WTC11 (cell line): ENCODE measurements at regions not wholly inside any gene's neighbourhood (a gene's known extent, or its start where the extent isn't known, plus 50 kb on each side); places are given as distances from the start of the nearest gene placed in this dataset.

Source experiments
- ATAC-seq: fragments of 200-7000 bp; cut with Tn5 transposase; 2 replicates; pipeline ENCODE4 v1.10.0; 2021; ENCODE audit warnings: mild to moderate bottlenecking, moderate library complexity
- CTCF ChIA-PET: fragments of 300-600 bp; sonication (Branson Sonifier 250); formaldehyde crosslinking; loops from one replicate; lab custom pipeline; 2021; ENCODE audit warnings: antibody characterized with exemption; lab: Charles Lee
- POLR2A ChIA-PET: fragments of 350-600 bp; sonication (Branson Sonifier 250); formaldehyde crosslinking; loops from one replicate; lab custom pipeline; 2021; ENCODE audit warnings: antibody characterized with exemption; lab: Charles Lee
- DNase-seq: peaks from one replicate; pipeline ENCODE4 v3.0.0; 2021; ENCODE audit warnings: low spot score
- H3K27ac Mint-ChIP-seq: 2 replicates; pipeline ENCODE4 v1.8.0; 2021; ENCODE audit warnings: mixed read lengths
- H3K27me3 Mint-ChIP-seq: 2 replicates; pipeline ENCODE4 v1.8.0; 2021; ENCODE audit warnings: low read depth, mild to moderate bottlenecking, moderate library complexity, mixed read lengths
- H3K36me3 Mint-ChIP-seq: 2 replicates; pipeline ENCODE4 v1.8.0; 2021; ENCODE audit warnings: mixed read lengths
- H3K4me1 Mint-ChIP-seq: 2 replicates; pipeline ENCODE4 v1.8.0; 2022; ENCODE audit warnings: mixed read lengths
- H3K4me3 Mint-ChIP-seq: 2 replicates; pipeline ENCODE4 v1.8.0; 2021; ENCODE audit warnings: mild to moderate bottlenecking, moderate library complexity, mixed read lengths
- H3K9me3 Mint-ChIP-seq: 2 replicates; pipeline ENCODE4 v1.8.0; 2021; ENCODE audit warnings: mixed read lengths
- CREM ChIP-seq: sonication (generic); formaldehyde crosslinking; IDR thresholded peaks from 2 replicates; pipeline ENCODE4 v1.8.1; 2022; ENCODE audit warnings: mild to moderate bottlenecking, missing genetic modification reagents, moderate library complexity
- GABPB1 ChIP-seq: sonication (generic); formaldehyde crosslinking; IDR thresholded peaks from 2 replicates; pipeline ENCODE4 v1.8.1; 2023; ENCODE audit warnings: mild to moderate bottlenecking, missing genetic modification reagents
- MYBL2 ChIP-seq: sonication (generic); formaldehyde crosslinking; IDR thresholded peaks from 2 replicates; pipeline ENCODE4 v1.8.1; 2023; ENCODE audit warnings: mild to moderate bottlenecking, moderate library complexity, missing genetic modification reagents
- TCF7 ChIP-seq: sonication (generic); formaldehyde crosslinking; IDR thresholded peaks from 2 replicates; pipeline ENCODE4 v1.8.0; 2022; ENCODE audit warnings: mild to moderate bottlenecking, low read depth, missing genetic modification reagents, moderate library complexity
- ZNF121 ChIP-seq: sonication (generic); formaldehyde crosslinking; IDR thresholded peaks from 2 replicates; pipeline ENCODE4 v1.8.0; 2023; ENCODE audit warnings: missing genetic modification reagents
- TF ChIP-seq, protein P1 (sequence below): fragments of 250-450 bp; sonication (Bioruptor Pico); IDR thresholded peaks from 2 replicates; pipeline ENCODE4 v2.1.2; 2022; ENCODE audit warnings: mild to moderate bottlenecking, moderate library complexity
- TF ChIP-seq, protein P2 (sequence below): fragments of 200-600 bp; IDR thresholded peaks from 2 replicates; pipeline ENCODE4 v1.8.0; 2022; ENCODE audit warnings: antibody characterized with exemption
- TF ChIP-seq, protein P3 (sequence below): sonication (generic); formaldehyde crosslinking; IDR thresholded peaks from 2 replicates; pipeline ENCODE4 v1.8.1; 2023; ENCODE audit warnings: mild to moderate bottlenecking, missing genetic modification reagents
- TF ChIP-seq, protein P4 (sequence below): sonication (generic); formaldehyde crosslinking; IDR thresholded peaks from 2 replicates; pipeline ENCODE4 v1.8.1; 2022; ENCODE audit warnings: low read depth, mild to moderate bottlenecking, moderate library complexity, missing genetic modification reagents, borderline replicate concordance
- TF ChIP-seq, protein P5 (sequence below): fragments of 250-450 bp; sonication (Bioruptor Pico); IDR thresholded peaks from 2 replicates; pipeline ENCODE4 v1.9.0; 2021; ENCODE audit warnings: mild to moderate bottlenecking
- TF ChIP-seq, protein P6 (sequence below): fragments of 250-450 bp; sonication (Bioruptor Pico); IDR thresholded peaks from 2 replicates; pipeline ENCODE4 v1.8.0; 2021; ENCODE audit warnings: mild to moderate bottlenecking
- TF ChIP-seq, protein P7 (sequence below): sonication (generic); formaldehyde crosslinking; IDR thresholded peaks from 2 replicates; pipeline ENCODE4 v1.8.1; 2023; ENCODE audit warnings: mild to moderate bottlenecking, missing genetic modification reagents, borderline replicate concordance
- TF ChIP-seq, protein P8 (sequence below): sonication (generic); formaldehyde crosslinking; conservative IDR thresholded peaks from 2 replicates; pipeline ENCODE4 v1.8.1; 2023; ENCODE audit warnings: mild to moderate bottlenecking, low read depth, missing genetic modification reagents, moderate library complexity
- TF ChIP-seq, protein P9 (sequence below): sonication (generic); formaldehyde crosslinking; IDR thresholded peaks from 2 replicates; pipeline ENCODE4 v1.8.1; 2023; ENCODE audit warnings: mild to moderate bottlenecking, missing genetic modification reagents, moderate library complexity

DNA sequence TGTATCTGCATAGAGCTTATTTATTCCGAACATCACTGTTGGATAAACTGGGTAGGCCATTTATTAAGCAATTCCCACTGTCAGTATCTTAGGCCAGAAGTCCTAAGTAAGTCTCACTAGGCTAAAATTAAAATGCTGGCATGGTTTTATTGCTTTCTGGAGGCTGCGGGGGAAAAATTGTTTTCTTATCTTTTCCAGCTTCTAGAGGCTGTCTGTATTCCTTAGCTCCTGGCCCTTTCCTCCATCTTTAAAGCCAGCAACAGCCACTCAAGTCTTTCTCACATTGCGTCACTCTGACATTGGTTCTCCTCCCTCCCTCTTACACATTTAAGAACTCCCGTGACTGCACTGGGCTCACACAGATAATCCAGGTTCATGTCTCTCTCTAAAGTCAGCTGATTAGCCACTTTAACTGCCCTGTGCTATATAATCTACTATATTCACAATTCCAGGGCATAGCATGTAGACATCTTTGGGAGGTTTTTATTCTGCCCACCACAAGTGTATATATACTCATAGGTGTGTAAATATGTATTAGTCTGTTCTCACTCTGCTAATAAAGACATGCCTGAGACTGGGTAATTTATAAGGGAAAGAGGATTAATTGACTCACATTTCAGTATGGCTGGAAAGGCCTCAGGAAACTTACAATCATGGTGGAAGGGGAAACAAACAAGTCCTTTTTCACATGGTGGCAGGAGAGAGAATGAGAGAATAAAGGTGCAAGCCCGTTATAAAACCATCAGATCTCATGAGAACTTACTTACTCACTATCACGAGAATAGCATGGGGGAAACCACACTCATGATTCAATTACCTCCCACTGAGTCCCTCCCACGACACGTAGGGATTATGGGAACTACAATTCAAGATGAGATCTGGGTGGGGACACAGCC is 113.5 kb upstream of the SLC7A14 start:
- POLR2A ChIA-PET = no interaction called here
- CTCF ChIA-PET = interaction anchor here (0.8 to 2.1 kb wide), 2 partner anchors 9 to 113 kb away, joined by 4 to 6 read pairs; no protein-coding TSS in a partner anchor
- TF ChIP-seq, protein P1, sequence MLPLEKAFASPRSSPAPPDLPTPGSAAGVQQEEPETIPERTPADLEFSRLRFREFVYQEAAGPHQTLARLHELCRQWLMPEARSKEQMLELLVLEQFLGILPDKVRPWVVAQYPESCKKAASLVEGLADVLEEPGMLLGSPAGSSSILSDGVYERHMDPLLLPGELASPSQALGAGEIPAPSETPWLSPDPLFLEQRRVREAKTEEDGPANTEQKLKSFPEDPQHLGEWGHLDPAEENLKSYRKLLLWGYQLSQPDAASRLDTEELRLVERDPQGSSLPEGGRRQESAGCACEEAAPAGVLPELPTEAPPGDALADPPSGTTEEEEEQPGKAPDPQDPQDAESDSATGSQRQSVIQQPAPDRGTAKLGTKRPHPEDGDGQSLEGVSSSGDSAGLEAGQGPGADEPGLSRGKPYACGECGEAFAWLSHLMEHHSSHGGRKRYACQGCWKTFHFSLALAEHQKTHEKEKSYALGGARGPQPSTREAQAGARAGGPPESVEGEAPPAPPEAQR (CRISPR knock-in tag) = no peak
- TF ChIP-seq, protein P2, sequence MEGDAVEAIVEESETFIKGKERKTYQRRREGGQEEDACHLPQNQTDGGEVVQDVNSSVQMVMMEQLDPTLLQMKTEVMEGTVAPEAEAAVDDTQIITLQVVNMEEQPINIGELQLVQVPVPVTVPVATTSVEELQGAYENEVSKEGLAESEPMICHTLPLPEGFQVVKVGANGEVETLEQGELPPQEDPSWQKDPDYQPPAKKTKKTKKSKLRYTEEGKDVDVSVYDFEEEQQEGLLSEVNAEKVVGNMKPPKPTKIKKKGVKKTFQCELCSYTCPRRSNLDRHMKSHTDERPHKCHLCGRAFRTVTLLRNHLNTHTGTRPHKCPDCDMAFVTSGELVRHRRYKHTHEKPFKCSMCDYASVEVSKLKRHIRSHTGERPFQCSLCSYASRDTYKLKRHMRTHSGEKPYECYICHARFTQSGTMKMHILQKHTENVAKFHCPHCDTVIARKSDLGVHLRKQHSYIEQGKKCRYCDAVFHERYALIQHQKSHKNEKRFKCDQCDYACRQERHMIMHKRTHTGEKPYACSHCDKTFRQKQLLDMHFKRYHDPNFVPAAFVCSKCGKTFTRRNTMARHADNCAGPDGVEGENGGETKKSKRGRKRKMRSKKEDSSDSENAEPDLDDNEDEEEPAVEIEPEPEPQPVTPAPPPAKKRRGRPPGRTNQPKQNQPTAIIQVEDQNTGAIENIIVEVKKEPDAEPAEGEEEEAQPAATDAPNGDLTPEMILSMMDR = no peak
- TF ChIP-seq, protein P3, sequence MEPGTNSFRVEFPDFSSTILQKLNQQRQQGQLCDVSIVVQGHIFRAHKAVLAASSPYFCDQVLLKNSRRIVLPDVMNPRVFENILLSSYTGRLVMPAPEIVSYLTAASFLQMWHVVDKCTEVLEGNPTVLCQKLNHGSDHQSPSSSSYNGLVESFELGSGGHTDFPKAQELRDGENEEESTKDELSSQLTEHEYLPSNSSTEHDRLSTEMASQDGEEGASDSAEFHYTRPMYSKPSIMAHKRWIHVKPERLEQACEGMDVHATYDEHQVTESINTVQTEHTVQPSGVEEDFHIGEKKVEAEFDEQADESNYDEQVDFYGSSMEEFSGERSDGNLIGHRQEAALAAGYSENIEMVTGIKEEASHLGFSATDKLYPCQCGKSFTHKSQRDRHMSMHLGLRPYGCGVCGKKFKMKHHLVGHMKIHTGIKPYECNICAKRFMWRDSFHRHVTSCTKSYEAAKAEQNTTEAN (CRISPR knock-in tag) = no peak
- TF ChIP-seq, protein P4, sequence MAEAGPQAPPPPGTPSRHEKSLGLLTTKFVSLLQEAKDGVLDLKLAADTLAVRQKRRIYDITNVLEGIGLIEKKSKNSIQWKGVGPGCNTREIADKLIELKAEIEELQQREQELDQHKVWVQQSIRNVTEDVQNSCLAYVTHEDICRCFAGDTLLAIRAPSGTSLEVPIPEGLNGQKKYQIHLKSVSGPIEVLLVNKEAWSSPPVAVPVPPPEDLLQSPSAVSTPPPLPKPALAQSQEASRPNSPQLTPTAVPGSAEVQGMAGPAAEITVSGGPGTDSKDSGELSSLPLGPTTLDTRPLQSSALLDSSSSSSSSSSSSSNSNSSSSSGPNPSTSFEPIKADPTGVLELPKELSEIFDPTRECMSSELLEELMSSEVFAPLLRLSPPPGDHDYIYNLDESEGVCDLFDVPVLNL (CRISPR knock-in tag) = no peak
- no peak for TF ChIP-seq GABPB1
- TF ChIP-seq, protein P5, sequence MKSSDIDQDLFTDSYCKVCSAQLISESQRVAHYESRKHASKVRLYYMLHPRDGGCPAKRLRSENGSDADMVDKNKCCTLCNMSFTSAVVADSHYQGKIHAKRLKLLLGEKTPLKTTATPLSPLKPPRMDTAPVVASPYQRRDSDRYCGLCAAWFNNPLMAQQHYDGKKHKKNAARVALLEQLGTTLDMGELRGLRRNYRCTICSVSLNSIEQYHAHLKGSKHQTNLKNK (CRISPR knock-in tag) = no peak
- no peak for TF ChIP-seq CREM
- no peak for TF ChIP-seq MYBL2
- H3K27me3 Mint-ChIP-seq = peaks cover 4% of the 10 kb centered on the region
- H3K4me1 Mint-ChIP-seq = peaks cover 20% of the 10 kb centered on the region
- H3K4me3 Mint-ChIP-seq = no peak overlapping the region
- no peaks in the 10 kb centered on the region for H3K36me3 Mint-ChIP-seq
- no peaks in the 10 kb centered on the region for H3K9me3 Mint-ChIP-seq
- no peak overlapping the region for H3K27ac Mint-ChIP-seq
- no peak for ATAC-seq
- DNase-seq = no peak

DNA sequence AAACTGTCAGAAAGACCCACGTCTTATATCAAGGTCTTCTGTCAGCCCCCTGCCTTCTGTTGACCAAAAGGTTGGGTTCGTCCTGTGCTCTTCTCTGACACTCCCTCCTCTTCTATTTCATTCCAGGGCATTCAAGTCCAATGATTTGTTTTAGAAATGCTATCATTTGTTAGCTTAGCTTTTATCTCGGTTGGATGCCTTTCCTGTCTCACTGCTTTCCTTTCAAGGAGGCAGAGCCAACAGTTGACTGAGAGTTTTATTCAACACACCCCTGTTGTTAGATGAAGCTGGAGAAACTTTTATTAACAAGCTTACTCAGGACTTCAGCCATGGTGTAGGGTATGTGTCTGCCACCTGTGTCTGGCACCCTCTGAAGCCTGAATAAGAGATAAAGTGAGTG is 112.0 kb upstream of the SLC7A14 start:
- no peaks in the 10 kb centered on the region for H3K36me3 Mint-ChIP-seq
- CTCF ChIA-PET = interaction anchor here (1.1 to 2.1 kb wide), 2 partner anchors 114 to 284 kb away, joined by 3 to 6 read pairs; no protein-coding TSS in a partner anchor
- peaks cover 4% of the 10 kb centered on the region for H3K27me3 Mint-ChIP-seq
- H3K4me3 Mint-ChIP-seq = no peak overlapping the region
- ATAC-seq = peak; percentile 57
- no peak for DNase-seq
- peaks cover 6% of the 10 kb centered on the region for H3K9me3 Mint-ChIP-seq
- POLR2A ChIA-PET = interaction anchor here (0.6 kb wide), 1 partner anchor 73 kb away, joined by 4 read pairs; no protein-coding TSS in a partner anchor
- no peak overlapping the region for H3K27ac Mint-ChIP-seq
- peaks cover 12% of the 10 kb centered on the region for H3K4me1 Mint-ChIP-seq
- TF ChIP-seq, protein P6, sequence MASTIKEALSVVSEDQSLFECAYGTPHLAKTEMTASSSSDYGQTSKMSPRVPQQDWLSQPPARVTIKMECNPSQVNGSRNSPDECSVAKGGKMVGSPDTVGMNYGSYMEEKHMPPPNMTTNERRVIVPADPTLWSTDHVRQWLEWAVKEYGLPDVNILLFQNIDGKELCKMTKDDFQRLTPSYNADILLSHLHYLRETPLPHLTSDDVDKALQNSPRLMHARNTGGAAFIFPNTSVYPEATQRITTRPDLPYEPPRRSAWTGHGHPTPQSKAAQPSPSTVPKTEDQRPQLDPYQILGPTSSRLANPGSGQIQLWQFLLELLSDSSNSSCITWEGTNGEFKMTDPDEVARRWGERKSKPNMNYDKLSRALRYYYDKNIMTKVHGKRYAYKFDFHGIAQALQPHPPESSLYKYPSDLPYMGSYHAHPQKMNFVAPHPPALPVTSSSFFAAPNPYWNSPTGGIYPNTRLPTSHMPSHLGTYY (CRISPR knock-in tag) = no peak
- TF ChIP-seq, protein P2 = no peak
- TF ChIP-seq, protein P7, sequence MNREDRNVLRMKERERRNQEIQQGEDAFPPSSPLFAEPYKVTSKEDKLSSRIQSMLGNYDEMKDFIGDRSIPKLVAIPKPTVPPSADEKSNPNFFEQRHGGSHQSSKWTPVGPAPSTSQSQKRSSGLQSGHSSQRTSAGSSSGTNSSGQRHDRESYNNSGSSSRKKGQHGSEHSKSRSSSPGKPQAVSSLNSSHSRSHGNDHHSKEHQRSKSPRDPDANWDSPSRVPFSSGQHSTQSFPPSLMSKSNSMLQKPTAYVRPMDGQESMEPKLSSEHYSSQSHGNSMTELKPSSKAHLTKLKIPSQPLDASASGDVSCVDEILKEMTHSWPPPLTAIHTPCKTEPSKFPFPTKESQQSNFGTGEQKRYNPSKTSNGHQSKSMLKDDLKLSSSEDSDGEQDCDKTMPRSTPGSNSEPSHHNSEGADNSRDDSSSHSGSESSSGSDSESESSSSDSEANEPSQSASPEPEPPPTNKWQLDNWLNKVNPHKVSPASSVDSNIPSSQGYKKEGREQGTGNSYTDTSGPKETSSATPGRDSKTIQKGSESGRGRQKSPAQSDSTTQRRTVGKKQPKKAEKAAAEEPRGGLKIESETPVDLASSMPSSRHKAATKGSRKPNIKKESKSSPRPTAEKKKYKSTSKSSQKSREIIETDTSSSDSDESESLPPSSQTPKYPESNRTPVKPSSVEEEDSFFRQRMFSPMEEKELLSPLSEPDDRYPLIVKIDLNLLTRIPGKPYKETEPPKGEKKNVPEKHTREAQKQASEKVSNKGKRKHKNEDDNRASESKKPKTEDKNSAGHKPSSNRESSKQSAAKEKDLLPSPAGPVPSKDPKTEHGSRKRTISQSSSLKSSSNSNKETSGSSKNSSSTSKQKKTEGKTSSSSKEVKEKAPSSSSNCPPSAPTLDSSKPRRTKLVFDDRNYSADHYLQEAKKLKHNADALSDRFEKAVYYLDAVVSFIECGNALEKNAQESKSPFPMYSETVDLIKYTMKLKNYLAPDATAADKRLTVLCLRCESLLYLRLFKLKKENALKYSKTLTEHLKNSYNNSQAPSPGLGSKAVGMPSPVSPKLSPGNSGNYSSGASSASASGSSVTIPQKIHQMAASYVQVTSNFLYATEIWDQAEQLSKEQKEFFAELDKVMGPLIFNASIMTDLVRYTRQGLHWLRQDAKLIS (CRISPR knock-in tag) = no peak
- TF ChIP-seq, protein P8, sequence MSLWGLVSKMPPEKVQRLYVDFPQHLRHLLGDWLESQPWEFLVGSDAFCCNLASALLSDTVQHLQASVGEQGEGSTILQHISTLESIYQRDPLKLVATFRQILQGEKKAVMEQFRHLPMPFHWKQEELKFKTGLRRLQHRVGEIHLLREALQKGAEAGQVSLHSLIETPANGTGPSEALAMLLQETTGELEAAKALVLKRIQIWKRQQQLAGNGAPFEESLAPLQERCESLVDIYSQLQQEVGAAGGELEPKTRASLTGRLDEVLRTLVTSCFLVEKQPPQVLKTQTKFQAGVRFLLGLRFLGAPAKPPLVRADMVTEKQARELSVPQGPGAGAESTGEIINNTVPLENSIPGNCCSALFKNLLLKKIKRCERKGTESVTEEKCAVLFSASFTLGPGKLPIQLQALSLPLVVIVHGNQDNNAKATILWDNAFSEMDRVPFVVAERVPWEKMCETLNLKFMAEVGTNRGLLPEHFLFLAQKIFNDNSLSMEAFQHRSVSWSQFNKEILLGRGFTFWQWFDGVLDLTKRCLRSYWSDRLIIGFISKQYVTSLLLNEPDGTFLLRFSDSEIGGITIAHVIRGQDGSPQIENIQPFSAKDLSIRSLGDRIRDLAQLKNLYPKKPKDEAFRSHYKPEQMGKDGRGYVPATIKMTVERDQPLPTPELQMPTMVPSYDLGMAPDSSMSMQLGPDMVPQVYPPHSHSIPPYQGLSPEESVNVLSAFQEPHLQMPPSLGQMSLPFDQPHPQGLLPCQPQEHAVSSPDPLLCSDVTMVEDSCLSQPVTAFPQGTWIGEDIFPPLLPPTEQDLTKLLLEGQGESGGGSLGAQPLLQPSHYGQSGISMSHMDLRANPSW (CRISPR knock-in tag) = no peak
- TF ChIP-seq TCF7 (no peak), ZNF121 (no peak)
- TF ChIP-seq, protein P9, sequence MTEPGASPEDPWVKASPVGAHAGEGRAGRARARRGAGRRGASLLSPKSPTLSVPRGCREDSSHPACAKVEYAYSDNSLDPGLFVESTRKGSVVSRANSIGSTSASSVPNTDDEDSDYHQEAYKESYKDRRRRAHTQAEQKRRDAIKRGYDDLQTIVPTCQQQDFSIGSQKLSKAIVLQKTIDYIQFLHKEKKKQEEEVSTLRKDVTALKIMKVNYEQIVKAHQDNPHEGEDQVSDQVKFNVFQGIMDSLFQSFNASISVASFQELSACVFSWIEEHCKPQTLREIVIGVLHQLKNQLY (CRISPR knock-in tag) = no peak
